ENCODE measurements at regions not wholly inside any gene's neighbourhood (a gene's known extent, or its start where the extent isn't known, plus 50 kb on each side); places are given as distances from the start of the nearest gene placed in this dataset.
"Not testable (repeated sequence)": the region's sequence is repeated elsewhere in the genome, so short reads cannot be mapped to it uniquely, and the experiment has no call there.

DNA sequence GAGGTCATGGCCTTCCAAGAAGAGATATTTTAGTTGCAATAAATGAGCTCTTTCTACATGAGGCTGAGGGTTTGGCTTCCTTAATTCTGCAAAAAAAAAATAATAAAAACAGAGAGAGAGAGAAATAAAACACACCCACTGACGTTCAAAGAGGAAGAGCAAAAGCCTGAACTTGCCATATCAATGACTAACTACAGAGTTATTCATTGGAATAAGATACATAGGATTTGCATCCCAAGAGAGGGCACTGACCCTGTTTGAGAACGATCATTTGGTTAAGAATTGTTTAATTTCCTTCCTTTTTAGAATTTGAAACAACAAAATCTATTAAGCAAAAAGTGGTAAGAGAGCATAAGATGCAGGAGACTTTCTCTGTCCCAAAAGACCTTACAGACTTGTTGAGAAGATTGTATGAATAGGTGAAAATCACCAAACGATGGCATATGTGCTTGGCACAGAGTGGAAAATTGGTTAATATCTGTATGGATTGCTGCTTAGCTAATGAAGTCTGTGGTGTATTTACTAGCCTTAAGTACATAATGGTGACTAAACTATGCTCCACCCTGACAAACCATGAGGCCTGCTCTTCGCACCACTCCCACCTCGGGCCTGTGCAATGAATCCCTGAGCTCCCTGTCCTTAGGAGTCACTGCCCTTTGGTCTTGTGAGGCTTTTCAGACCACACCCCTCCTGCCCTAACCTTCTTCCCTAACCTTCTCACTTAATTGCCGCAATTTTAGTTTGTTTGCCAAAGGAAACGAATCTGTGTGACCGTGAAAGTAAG lies 479.0 kb downstream of the TUBA3C start:
- peak; percentile 16 for ATAC-seq

DNA sequence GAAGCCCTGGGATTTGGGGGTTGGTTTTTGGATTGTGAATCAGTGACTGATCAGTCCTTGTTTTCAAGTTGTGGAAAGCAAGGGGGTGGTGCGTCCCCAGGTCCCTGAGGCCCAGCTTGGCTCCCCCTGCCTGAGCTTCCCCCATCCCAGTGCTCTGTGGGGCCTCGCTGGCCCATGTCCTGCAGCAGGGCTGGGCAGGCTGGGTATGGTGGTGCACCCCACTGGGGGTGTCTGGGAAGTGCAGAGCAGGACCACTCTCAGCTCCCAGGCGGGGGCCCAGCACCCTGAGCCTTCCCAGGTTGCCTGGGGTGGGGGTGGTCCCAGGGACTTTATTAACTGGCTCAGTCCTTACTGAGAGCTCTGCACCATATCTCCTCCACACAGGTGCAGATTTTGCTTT lies 483.3 kb downstream of the TUBA3C start:
- H3K4me1 ChIP-seq (ENCODE audit: low read depth); DNase-seq; ATAC-seq; H3K36me3 ChIP-seq (ENCODE audit: low read depth); H3K4me3 ChIP-seq; intact Hi-C loops (cut with DNase I, micrococcal nuclease): not testable (repeated sequence)
- H3K9me3 ChIP-seq = peaks cover 23% of the 10 kb centered on the region

More for the DNA sequence above, 479.0 kb downstream of the TUBA3C start:
- peaks cover 14% of the 10 kb centered on the region for H3K9me3 ChIP-seq
- peak in 1 of 3 donors; percentile 15 for DNase-seq
- H3K36me3 ChIP-seq (ENCODE audit: low read depth); H3K4me3 ChIP-seq; intact Hi-C loops (cut with DNase I, micrococcal nuclease); H3K4me1 ChIP-seq (ENCODE audit: low read depth): not testable (repeated sequence)

DNA sequence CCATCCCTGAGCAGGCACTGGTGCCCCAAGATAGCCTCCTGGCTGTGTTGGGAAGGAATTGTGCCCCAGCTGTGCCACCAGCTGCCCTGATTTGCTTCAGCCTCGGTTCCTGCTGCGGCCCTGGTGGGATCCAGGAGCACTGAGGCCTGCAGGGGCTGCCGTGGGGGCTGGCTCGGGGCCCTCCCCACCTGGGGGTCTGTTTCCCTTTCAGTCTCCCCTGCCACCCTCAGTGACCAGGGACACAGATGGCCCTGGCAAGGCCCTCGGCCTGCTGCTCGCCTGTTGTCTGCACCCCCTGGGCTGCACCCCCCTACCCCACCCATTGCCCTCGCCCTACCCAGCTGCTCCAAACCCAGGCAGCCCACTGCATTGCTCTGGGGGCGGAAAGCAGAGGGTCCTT lies 483.8 kb downstream of the TUBA3C start:
- H3K4me3 ChIP-seq; intact Hi-C loops (cut with DNase I, micrococcal nuclease); ATAC-seq; H3K4me1 ChIP-seq (ENCODE audit: low read depth); DNase-seq; H3K36me3 ChIP-seq (ENCODE audit: low read depth): not testable (repeated sequence)
- peaks cover 28% of the 10 kb centered on the region for H3K9me3 ChIP-seq

GRCh38 chr13:18697221-18697620 lies 484.4 kb downstream of the TUBA3C start:
- H3K36me3 ChIP-seq (ENCODE audit: low read depth); DNase-seq; H3K4me3 ChIP-seq; H3K4me1 ChIP-seq (ENCODE audit: low read depth); ATAC-seq; intact Hi-C loops (cut with DNase I, micrococcal nuclease): not testable (repeated sequence)
- H3K9me3 ChIP-seq = peaks cover 28% of the 10 kb centered on the region

DNA sequence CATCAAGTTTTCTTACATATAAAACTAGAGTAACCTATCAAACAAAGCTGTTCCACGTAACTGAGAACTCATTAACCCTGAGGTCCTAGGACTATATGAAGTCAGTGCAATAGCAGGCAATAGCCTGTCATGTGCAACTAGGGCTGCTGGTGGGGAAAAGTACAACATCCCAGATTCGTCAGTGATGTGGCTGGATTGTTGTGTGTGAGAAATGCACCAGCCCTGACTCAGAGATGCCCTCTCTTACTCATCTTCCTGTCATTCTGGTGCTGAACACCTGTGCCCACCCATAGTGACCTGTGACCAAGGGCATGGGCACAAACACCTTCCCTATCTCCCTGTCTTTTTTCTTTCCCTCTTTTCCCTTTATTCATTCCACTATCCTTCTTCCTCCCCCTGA lies 504.2 kb downstream of the TUBA3C start:
- intact Hi-C loops (cut with DNase I, micrococcal nuclease); H3K4me1 ChIP-seq (ENCODE audit: low read depth); DNase-seq; H3K4me3 ChIP-seq; ATAC-seq; H3K36me3 ChIP-seq (ENCODE audit: low read depth): not testable (repeated sequence)
- H3K9me3 ChIP-seq = peaks cover 14% of the 10 kb centered on the region

GRCh38 chr13:18675268-18675667 lies 506.4 kb downstream of the TUBA3C start:
- H3K4me3 ChIP-seq; DNase-seq; intact Hi-C loops (cut with DNase I, micrococcal nuclease); H3K9me3 ChIP-seq; ATAC-seq; H3K36me3 ChIP-seq (ENCODE audit: low read depth); H3K4me1 ChIP-seq (ENCODE audit: low read depth): not testable (repeated sequence)

- H3K4me1 ChIP-seq (ENCODE audit: low read depth); H3K36me3 ChIP-seq (ENCODE audit: low read depth); H3K4me3 ChIP-seq; ATAC-seq; intact Hi-C loops (cut with DNase I, micrococcal nuclease); H3K9me3 ChIP-seq: not testable (repeated sequence)
- DNase-seq = peak in 1 of 3 donors; percentile 25
Measured at GRCh38 chr13:18673794-18674193, 507.8 kb downstream of the TUBA3C start.

DNA sequence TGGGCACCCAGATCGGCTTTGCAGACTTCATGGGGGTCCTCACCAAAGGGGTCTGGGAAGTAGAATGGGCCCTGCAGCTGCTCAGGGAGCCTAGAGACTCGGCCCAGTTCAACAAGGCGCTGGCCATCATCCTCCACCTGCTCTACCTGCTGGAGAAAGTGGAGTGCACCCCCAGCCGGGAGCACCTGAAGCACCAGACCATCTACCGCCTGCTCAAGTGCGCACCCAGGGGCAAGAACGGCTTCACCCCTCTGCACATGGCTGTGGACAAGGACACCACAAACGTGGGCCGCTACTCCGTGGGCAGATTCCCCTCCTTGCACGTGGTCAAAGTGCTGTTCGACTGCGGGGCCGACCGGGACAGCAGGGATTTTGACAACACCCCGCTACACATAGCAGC lies 515.0 kb downstream of the TUBA3C start:
- H3K9me3 ChIP-seq = peaks cover 14% of the 10 kb centered on the region
- ATAC-seq; H3K4me1 ChIP-seq (ENCODE audit: low read depth); DNase-seq; H3K4me3 ChIP-seq; H3K36me3 ChIP-seq (ENCODE audit: low read depth); intact Hi-C loops (cut with DNase I, micrococcal nuclease): not testable (repeated sequence)

DNA sequence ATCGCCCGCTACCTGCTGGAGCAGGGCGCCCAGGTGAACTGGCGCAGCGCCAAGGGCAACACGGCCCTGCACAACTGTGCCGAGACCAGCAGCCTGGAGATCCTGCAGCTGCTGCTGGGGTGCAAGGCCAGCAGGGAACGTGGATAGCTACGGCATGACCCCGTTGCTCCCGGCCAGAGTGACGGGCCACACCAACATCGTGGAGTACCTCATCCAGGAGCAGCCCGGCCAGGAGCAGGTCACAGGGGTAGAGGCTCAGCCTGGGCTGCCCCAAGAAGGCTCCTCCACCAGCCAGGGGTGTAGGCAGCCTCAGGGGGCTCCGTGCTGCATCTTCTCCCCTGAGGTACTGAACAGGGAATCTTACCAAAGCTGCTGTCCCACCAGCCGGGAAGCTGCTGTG lies 515.9 kb downstream of the TUBA3C start:
- H3K4me1 ChIP-seq (ENCODE audit: low read depth); intact Hi-C loops (cut with DNase I, micrococcal nuclease); DNase-seq; H3K4me3 ChIP-seq; H3K36me3 ChIP-seq (ENCODE audit: low read depth); ATAC-seq: not testable (repeated sequence)
- peaks cover 14% of the 10 kb centered on the region for H3K9me3 ChIP-seq

DNA sequence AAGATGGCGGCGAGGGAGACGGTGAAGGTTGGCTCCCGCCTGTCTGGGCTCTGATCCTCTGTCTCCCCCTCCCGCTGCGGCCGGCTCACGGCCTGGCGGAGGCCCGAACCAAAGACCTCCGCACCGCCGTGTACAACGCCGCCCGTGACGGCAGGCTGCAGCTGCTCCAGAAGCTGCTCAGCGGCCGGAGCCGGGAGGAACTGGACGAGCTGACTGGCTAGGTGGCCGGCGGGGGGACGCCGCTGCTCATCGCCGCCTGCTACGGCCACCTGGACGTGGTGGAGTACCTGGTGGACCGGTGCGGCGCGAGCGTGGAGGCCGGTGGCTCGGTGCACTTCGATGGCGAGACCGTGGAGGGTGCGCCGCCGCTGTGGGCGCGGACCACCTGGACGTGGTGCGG lies 516.5 kb downstream of the TUBA3C start:
- intact Hi-C loops (cut with DNase I, micrococcal nuclease); ATAC-seq; H3K36me3 ChIP-seq (ENCODE audit: low read depth); DNase-seq; H3K4me1 ChIP-seq (ENCODE audit: low read depth); H3K4me3 ChIP-seq: not testable (repeated sequence)
- peaks cover 14% of the 10 kb centered on the region for H3K9me3 ChIP-seq

DNA sequence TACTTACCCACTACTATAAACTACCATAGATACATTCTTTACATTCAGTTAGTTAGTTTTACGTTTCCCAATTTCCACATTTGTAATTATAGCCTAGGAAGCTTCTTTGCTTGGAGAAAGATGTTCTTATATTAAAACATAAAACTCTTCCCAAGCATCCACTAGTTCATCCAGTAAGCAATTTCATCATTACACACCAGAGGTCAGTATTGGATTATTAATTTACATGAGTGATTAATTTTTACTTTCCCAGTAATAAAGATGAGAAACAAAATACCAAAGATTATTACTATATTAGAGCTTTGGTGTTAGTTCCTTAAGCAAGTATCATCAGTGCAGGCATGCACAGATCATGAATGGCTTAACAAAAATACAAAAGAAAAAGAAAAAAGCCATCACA lies 518.4 kb downstream of the TUBA3C start:
- intact Hi-C loops (cut with DNase I, micrococcal nuclease) = not testable (repeated sequence)

GRCh38 chr13:18643644-18644172 lies 537.9 kb downstream of the TUBA3C start:
- H3K4me1 ChIP-seq (ENCODE audit: low read depth); H3K36me3 ChIP-seq (ENCODE audit: low read depth); ATAC-seq; H3K4me3 ChIP-seq; H3K9me3 ChIP-seq; intact Hi-C loops (cut with DNase I, micrococcal nuclease): not testable (repeated sequence)
- DNase-seq = peak in 1 of 3 donors; percentile 30

More for the DNA sequence above, 518.4 kb downstream of the TUBA3C start:
- H3K4me3 ChIP-seq; H3K4me1 ChIP-seq (ENCODE audit: low read depth); H3K36me3 ChIP-seq (ENCODE audit: low read depth); ATAC-seq; DNase-seq: not testable (repeated sequence)
- H3K9me3 ChIP-seq = peaks cover 10% of the 10 kb centered on the region

- H3K36me3 ChIP-seq (ENCODE audit: low read depth); H3K4me3 ChIP-seq; intact Hi-C loops (cut with DNase I, micrococcal nuclease); ATAC-seq; H3K4me1 ChIP-seq (ENCODE audit: low read depth); DNase-seq: not testable (repeated sequence)
- peaks cover 14% of the 10 kb centered on the region for H3K9me3 ChIP-seq
Measured at GRCh38 chr13:18628928-18629327, 552.7 kb downstream of the TUBA3C start.
